Retinal pigment epithelial cell (primary cell): ENCODE measurements at regions not wholly inside any gene's neighbourhood (a gene's known extent, or its start where the extent isn't known, plus 50 kb on each side); places are given as distances from the start of the nearest gene placed in this dataset.

Experiments used
- DNase-seq: peaks from one replicate; pipeline ENCODE4 v3.0.0-alpha.2; 2010; ENCODE audit warnings: low read depth
- H3K4me3 ChIP-seq: 2 replicates; pipeline ENCODE4 v1.5.1; 2011; ENCODE audit warnings: mild to moderate bottlenecking, low read length, control low read depth, moderate library complexity
- CTCF ChIP-seq: conservative IDR thresholded peaks from 2 replicates; pipeline ENCODE4 v1.5.1; 2011; ENCODE audit warnings: low read depth, low read length, control low read depth, inconsistent platforms

DNA sequence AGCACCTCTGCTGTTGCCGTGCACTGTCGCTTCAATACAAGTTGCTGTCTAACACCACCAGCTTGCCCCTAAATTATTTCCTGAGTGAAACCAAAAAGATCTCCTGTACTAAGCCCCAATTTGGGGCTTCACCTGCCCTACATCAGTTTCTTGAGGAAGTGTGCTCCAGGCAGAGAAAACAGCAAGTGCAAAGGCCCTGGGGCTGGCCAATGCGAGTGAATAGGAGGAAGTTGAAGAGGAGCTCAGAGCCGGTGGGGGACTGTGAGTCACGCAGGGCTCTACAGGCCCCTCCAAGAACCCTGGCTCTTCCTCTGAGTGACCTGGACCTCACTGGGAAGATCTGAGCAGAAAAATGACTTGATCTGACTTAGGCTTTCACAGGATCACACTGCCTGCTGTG lies 117.2 kb downstream of the IPO8 start:
- no peak for TF ChIP-seq CTCF
- DNase-seq: no peak
- no peak overlapping the region for H3K4me3 ChIP-seq

GRCh38 chr12:30573145-30573544 lies 122.5 kb downstream of the IPO8 start:
- DNase-seq: no peak
- no peak overlapping the region for H3K4me3 ChIP-seq
- no peak for TF ChIP-seq CTCF

GRCh38 chr12:30570211-30570890 lies 125.3 kb downstream of the IPO8 start:
- no peak for DNase-seq
- no peak overlapping the region for H3K4me3 ChIP-seq
- no peak for TF ChIP-seq CTCF

- H3K4me3 ChIP-seq: no peak overlapping the region
- TF ChIP-seq CTCF: no peak
- DNase-seq: no peak
Measured at GRCh38 chr12:30569426-30569825, 126.2 kb downstream of the IPO8 start.

- no peak for DNase-seq
- H3K4me3 ChIP-seq: no peak overlapping the region
- TF ChIP-seq CTCF: no peak
Measured at GRCh38 chr12:30568453-30568852, 127.2 kb downstream of the IPO8 start.

GRCh38 chr12:30567082-30567481 lies 128.6 kb downstream of the IPO8 start:
- TF ChIP-seq CTCF: no peak
- H3K4me3 ChIP-seq: no peak overlapping the region
- DNase-seq: no peak

GRCh38 chr12:30564394-30564793 lies 131.3 kb downstream of the IPO8 start:
- H3K4me3 ChIP-seq: no peak overlapping the region
- TF ChIP-seq CTCF: no peak
- DNase-seq: no peak
